IMR-90 (cell line): ENCODE measurements at regions not wholly inside any gene's neighbourhood (a gene's known extent, or its start where the extent isn't known, plus 50 kb on each side); places are given as distances from the start of the nearest gene placed in this dataset.

Experiments
- CTCF ChIP-seq: conservative IDR thresholded peaks from 2 replicates; pipeline ENCODE4 v1.5.1; 2012; ENCODE audit warnings: mild to moderate bottlenecking, low read depth, low read length, improper control_type of control experiment
- RAD21 ChIP-seq: IDR thresholded peaks from 2 replicates; pipeline ENCODE4 v1.6.1; 2012; ENCODE audit warnings: low read length, improper control_type of control experiment

DNA sequence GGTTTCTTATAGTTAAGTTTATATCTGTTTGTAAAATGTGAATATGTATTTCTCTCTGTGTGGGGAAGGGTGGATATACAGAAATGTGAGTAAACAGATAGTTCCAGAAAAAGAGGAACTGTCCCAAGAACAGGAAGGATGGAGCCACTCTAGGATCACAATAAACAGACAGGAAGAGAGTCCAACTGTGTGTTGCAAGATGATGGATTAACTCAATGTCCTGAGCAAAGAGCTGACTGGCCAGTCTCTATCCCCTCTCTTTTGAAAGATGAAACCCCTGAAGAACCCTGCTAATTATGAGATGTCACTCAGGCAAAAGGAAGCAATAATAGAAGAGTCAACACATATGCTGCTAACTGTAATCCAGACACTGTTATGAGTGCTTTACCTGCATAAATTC, 202.7 kb downstream of the SEMA6A start:
- no peak for TF ChIP-seq CTCF
- TF ChIP-seq RAD21, result no peak
